Endothelial cell of umbilical vein (primary cell): ENCODE measurements at regions not wholly inside any gene's neighbourhood (a gene's known extent, or its start where the extent isn't known, plus 50 kb on each side); places are given as distances from the start of the nearest gene placed in this dataset.

Experiments used
- BruUV-seq: library from RNA; stranded (reverse); fragments of 400-500 nt; replicated peaks from 2 replicates; lab custom pipeline; 2021; lab: Mats Ljungman, UMichigan
- CTCF ChIA-PET: fragments of 300-600, 350-600 bp; sonication (Branson Sonifier 250); formaldehyde crosslinking; loops from one replicate; lab custom pipeline; 2021; ENCODE audit warnings: antibody characterized with exemption, inconsistent platforms; lab: Charles Lee
- POLR2A ChIA-PET: fragments of 300-600, 350-600 bp; sonication (Branson Sonifier 250); formaldehyde crosslinking; loops from one replicate; lab custom pipeline; 2021; ENCODE audit warnings: antibody characterized with exemption, inconsistent platforms; lab: Charles Lee
- DNase-seq: peaks from one replicate; pipeline ENCODE4 v3.0.0-alpha.2; 2011; ENCODE audit warnings: low read depth, low spot score
- FAIRE-seq: peaks from 2 replicates; lab custom pipeline; 2011; peaks lifted over from hg19 to GRCh38; lab: Jason Lieb, UNC
- H2AFZ ChIP-seq: 2 replicates; pipeline ENCODE4 v1.6.0; 2012; ENCODE audit warnings: low read depth, low read length, control low read depth, inconsistent platforms
- H3K27ac ChIP-seq: 2 replicates; pipeline ENCODE4 v1.5.1; 2011; ENCODE audit warnings: low read depth, mild to moderate bottlenecking, control low read depth, low read length, moderate library complexity; ENCODE audit not compliant: insufficient read depth
- H3K27me3 ChIP-seq, 2 experiments: 2 replicates each; pipeline versions ENCODE4 v1.6.0 to v1.6.1; 2011; ENCODE audit warnings: low read length in 2 of 2, mixed read lengths in 1 of 2; ENCODE audit not compliant: control insufficient read depth in 2 of 2, insufficient read depth in 2 of 2
- H3K36me3 ChIP-seq, 2 experiments: 2 replicates in 1 of 2; 3 replicates in 1 of 2; pipeline ENCODE4 v1.5.1; 2011; ENCODE audit warnings: low read length in 2 of 2, mild to moderate bottlenecking in 1 of 2, moderate library complexity in 1 of 2; ENCODE audit not compliant: control insufficient read depth in 2 of 2, insufficient read depth in 2 of 2; ENCODE audit errors: extremely low read depth in 1 of 2
- H3K4me1 ChIP-seq: 3 replicates; pipeline ENCODE4 v1.5.1; 2011; ENCODE audit warnings: mild to moderate bottlenecking, low read length; ENCODE audit not compliant: control insufficient read depth, insufficient read depth; ENCODE audit errors: extremely low read depth
- H3K4me2 ChIP-seq: 2 replicates; pipeline ENCODE4 v1.6.1; 2011; ENCODE audit warnings: low read length, control low read depth, mixed read lengths; ENCODE audit not compliant: insufficient read depth
- H3K4me3 ChIP-seq, 3 experiments: fragments of 200-600 bp in 1 of 3; sonication (generic), shearing (Covaris generic) in 1 of 3; replicated peaks in 1 of 3; 2 replicates each; pipeline ENCODE4 v1.5.1; 2011 to 2016; ENCODE audit warnings: control low read depth in 3 of 3, low read length in 3 of 3, mild to moderate bottlenecking in 2 of 3, inconsistent platforms in 1 of 3, low read depth in 1 of 3, moderate library complexity in 1 of 3; ENCODE audit not compliant: insufficient read depth in 1 of 3
- H3K79me2 ChIP-seq: 2 replicates; pipeline ENCODE4 v1.6.0; 2012; ENCODE audit warnings: low read length, inconsistent platforms; ENCODE audit not compliant: control insufficient read depth, insufficient read depth
- H3K9ac ChIP-seq: replicated peaks from 2 replicates; pipeline ENCODE3; 2011; ENCODE audit warnings: low read length, control low read depth; ENCODE audit not compliant: insufficient read depth; ENCODE audit errors: extremely low read depth
- H3K9me1 ChIP-seq: replicated peaks from 3 replicates; pipeline ENCODE4 v1.6.0; 2011; ENCODE audit warnings: mild to moderate bottlenecking, low read length; ENCODE audit not compliant: control insufficient read depth, insufficient read depth; ENCODE audit errors: extremely low read depth
- H3K9me3 ChIP-seq: replicated peaks from 2 replicates; pipeline ENCODE4 v1.5.1; 2012; ENCODE audit warnings: low read length, inconsistent platforms; ENCODE audit not compliant: control insufficient read depth, insufficient read depth
- H4K20me1 ChIP-seq: replicated peaks from 2 replicates; pipeline ENCODE3; 2011; ENCODE audit warnings: mild to moderate bottlenecking, low read length; ENCODE audit not compliant: control insufficient read depth, insufficient read depth; ENCODE audit errors: extremely low read depth
- EZH2 ChIP-seq: IDR thresholded peaks from 2 replicates; pipeline ENCODE4 v1.6.1; 2012; ENCODE audit warnings: borderline replicate concordance, low read depth, mild to moderate bottlenecking, moderate library complexity, low read length, inconsistent platforms; ENCODE audit not compliant: severe bottlenecking
- FOS ChIP-seq: IDR thresholded peaks from 2 replicates; pipeline ENCODE4 v1.6.1; 2011; ENCODE audit warnings: mild to moderate bottlenecking, low read length, moderate library complexity, borderline replicate concordance; ENCODE audit not compliant: insufficient read depth
- GATA2 ChIP-seq: IDR thresholded peaks from 2 replicates; pipeline ENCODE4 v1.7.0; 2011; ENCODE audit warnings: low read depth, mild to moderate bottlenecking, moderate library complexity, mixed read lengths, low read length; ENCODE audit not compliant: insufficient read length, insufficient read depth
- JUN ChIP-seq: IDR thresholded peaks from 2 replicates; pipeline ENCODE4 v1.6.1; 2011; ENCODE audit warnings: borderline replicate concordance, low read depth; ENCODE audit not compliant: insufficient read length, insufficient read depth
- MYC ChIP-seq: IDR thresholded peaks from one replicate; pipeline ENCODE4 v1.6.1; 2011; ENCODE audit warnings: mild to moderate bottlenecking, low read depth, low read length
- POLR2A ChIP-seq: IDR thresholded peaks from 2 replicates; pipeline ENCODE4 v1.6.1; 2012; ENCODE audit warnings: low read depth, mild to moderate bottlenecking, control low read depth, low read length
- POLR2AphosphoS5 ChIP-seq: IDR thresholded peaks from 2 replicates; pipeline ENCODE4 v1.6.1; 2012; ENCODE audit warnings: low read depth, mild to moderate bottlenecking, control low read depth, low read length, moderate library complexity; ENCODE audit not compliant: insufficient read depth
- dilution Hi-C: fragments of 300-500 bp; cut with MboI; formaldehyde crosslinking; loops from one replicate; pipeline ENCODE4 v1.15.0; 2019; ENCODE audit warnings: low sequenced_read_pairs; ENCODE audit not compliant: extremely low pct_ligation_motif_present
- intact Hi-C: fragments of 100-400 bp; cut with micrococcal nuclease; formaldehyde crosslinking; loops from one replicate; pipeline ENCODE4 v1.10.0; 2022
- TF ChIP-seq, protein P1 (sequence below), 2 donors: IDR thresholded peaks; 1 replicate in 1 of 2; 2 replicates in 1 of 2; pipeline ENCODE4 v1.5.1; 2011; ENCODE audit warnings: low read length in 2 of 2, mild to moderate bottlenecking in 2 of 2, moderate library complexity in 2 of 2, control low read depth in 1 of 2, inconsistent platforms in 1 of 2, low read depth in 1 of 2; ENCODE audit not compliant: insufficient read depth in 1 of 2; ENCODE audit errors: extremely low read depth in 1 of 2
- TF ChIP-seq, protein P2 (sequence below): IDR thresholded peaks from 2 replicates; pipeline ENCODE4 v1.6.1; 2011; ENCODE audit not compliant: insufficient read depth, insufficient read length

DNA sequence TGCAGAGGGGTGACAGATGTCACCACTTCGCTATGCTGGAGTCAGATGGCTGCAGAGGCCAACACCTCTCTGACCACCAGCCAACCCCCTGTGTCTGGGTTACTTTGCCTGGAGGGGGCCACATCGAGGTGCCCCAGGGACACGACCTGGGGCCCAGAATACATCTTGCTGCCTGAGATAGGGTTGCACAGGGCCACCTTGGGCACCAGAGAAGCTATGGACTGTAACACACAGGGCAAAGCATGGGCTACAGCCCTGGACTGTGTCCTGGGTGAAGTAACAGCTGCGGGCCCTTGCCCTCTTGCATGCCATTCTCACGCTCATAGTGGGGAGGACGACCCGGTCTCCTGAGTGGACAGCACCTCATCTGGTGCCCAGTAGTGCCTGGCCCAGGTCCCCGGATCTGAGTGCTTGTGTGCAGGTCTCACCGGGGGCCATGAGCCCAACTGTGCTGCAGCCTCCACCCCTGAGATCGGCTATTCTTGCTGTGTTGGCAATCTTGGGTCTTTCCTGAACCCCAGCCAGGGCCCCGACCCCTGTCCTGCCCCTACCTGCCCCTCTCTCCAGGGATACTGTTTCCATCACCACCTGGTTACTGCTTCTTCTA is 115.2 kb upstream of the GDF10 start:
- CTCF ChIA-PET, result no interaction called here
- BruUV-seq, result no TSS peak
- Histone ChIP-seq H3K9ac (no peak overlapping the region), H3K9me3 (no peaks in the 10 kb centered on the region), H3K27ac (no peak overlapping the region), H2AFZ (no peak overlapping the region), H3K79me2 (no peaks in the 10 kb centered on the region), H3K4me2 (no peak overlapping the region), H3K4me1 (no peaks in the 10 kb centered on the region), H3K9me1 (no peaks in the 10 kb centered on the region), H3K27me3 (no peaks in the 10 kb centered on the region), H4K20me1 (no peaks in the 10 kb centered on the region), H3K36me3 (no peaks in the 10 kb centered on the region), H3K4me3 (no peak overlapping the region)
- TF ChIP-seq POLR2A (no peak), GATA2 (no peak), FOS (no peak), JUN (no peak), POLR2AphosphoS5 (no peak), EZH2 (no peak), MYC (no peak)
- TF ChIP-seq, protein P1, sequence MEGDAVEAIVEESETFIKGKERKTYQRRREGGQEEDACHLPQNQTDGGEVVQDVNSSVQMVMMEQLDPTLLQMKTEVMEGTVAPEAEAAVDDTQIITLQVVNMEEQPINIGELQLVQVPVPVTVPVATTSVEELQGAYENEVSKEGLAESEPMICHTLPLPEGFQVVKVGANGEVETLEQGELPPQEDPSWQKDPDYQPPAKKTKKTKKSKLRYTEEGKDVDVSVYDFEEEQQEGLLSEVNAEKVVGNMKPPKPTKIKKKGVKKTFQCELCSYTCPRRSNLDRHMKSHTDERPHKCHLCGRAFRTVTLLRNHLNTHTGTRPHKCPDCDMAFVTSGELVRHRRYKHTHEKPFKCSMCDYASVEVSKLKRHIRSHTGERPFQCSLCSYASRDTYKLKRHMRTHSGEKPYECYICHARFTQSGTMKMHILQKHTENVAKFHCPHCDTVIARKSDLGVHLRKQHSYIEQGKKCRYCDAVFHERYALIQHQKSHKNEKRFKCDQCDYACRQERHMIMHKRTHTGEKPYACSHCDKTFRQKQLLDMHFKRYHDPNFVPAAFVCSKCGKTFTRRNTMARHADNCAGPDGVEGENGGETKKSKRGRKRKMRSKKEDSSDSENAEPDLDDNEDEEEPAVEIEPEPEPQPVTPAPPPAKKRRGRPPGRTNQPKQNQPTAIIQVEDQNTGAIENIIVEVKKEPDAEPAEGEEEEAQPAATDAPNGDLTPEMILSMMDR (IDR thresholded peaks at IDR 0.05; ENCODE audit: extremely low read depth in 1 of 2, insufficient read depth in 1 of 2, low read depth in 1 of 2, low read length in 2 of 2), result no peak
- TF ChIP-seq, protein P2, sequence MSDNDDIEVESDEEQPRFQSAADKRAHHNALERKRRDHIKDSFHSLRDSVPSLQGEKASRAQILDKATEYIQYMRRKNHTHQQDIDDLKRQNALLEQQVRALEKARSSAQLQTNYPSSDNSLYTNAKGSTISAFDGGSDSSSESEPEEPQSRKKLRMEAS, result no peak
- intact Hi-C loops (no loop called here), dilution Hi-C loops (no loop called here)
- DNase-seq (no peak), FAIRE-seq (no peak)
- POLR2A ChIA-PET, result no interaction called here
